Epithelial cell of proximal tubule (primary cell): ENCODE measurements at regions not wholly inside any gene's neighbourhood (a gene's known extent, or its start where the extent isn't known, plus 50 kb on each side); places are given as distances from the start of the nearest gene placed in this dataset.

Experiments used
- DNase-seq: peaks from one replicate; pipeline ENCODE4 v3.0.0-alpha.2; 2011; ENCODE audit warnings: low read depth
- H3K4me3 ChIP-seq: 2 replicates; pipeline ENCODE4 v1.5.1; 2011; ENCODE audit warnings: low read depth, mild to moderate bottlenecking, low read length
- TF ChIP-seq, protein P1 (sequence below): conservative IDR thresholded peaks from 2 replicates; pipeline ENCODE4 v1.5.1; 2012; ENCODE audit warnings: low read depth, mild to moderate bottlenecking, low read length

GRCh38 chr11:128057786-128058395 lies 529.5 kb downstream of the ETS1 start:
- TF ChIP-seq, protein P1, sequence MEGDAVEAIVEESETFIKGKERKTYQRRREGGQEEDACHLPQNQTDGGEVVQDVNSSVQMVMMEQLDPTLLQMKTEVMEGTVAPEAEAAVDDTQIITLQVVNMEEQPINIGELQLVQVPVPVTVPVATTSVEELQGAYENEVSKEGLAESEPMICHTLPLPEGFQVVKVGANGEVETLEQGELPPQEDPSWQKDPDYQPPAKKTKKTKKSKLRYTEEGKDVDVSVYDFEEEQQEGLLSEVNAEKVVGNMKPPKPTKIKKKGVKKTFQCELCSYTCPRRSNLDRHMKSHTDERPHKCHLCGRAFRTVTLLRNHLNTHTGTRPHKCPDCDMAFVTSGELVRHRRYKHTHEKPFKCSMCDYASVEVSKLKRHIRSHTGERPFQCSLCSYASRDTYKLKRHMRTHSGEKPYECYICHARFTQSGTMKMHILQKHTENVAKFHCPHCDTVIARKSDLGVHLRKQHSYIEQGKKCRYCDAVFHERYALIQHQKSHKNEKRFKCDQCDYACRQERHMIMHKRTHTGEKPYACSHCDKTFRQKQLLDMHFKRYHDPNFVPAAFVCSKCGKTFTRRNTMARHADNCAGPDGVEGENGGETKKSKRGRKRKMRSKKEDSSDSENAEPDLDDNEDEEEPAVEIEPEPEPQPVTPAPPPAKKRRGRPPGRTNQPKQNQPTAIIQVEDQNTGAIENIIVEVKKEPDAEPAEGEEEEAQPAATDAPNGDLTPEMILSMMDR = no peak
- H3K4me3 ChIP-seq = no peak overlapping the region
- no peak for DNase-seq

GRCh38 chr11:128055576-128056217 lies 531.7 kb downstream of the ETS1 start:
- TF ChIP-seq, protein P1 = no peak
- DNase-seq = no peak
- no peak overlapping the region for H3K4me3 ChIP-seq

DNA sequence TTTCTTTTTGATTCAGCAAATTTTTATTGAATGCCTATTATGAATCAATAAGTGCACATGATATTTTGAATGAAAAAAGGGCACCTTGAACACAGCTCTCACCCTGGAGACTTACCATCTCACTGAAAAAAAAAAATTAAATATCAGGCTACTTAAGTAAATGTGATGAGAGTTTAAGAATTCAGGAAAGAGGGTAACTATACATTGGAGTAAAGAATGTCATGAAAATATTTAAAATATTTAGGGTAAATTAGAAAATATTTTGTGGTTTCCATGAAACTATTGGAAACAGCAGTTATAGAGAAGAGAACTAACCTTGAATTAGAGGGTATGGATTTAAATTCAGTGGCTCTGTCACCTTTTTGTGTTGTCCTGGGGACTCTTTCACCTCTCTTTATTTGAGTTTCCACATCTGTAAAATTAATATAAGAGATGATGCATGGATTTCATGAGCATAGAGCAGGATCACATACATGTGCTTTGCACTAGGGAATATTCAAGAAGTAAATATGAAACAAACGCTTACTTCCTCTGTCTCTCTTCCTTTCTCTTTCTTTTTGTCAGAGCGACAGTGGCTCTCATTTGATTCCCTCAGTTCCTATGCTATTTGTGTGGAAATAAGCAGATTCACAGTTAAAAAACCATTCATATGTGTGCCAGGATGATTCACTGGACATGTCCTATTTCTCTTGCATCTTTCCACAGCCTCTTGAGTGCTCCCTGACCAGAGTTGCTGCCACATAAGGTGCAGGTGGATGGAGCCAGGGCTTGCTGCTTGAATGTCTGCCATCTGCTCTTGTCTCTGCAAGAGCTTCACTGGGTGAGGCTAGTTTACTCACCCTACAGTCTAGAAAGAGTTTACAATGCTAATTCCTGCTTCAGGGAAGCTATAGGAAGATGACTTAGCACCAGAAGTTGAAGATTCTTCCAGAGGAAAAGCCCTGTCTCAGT lies 533.1 kb downstream of the ETS1 start:
- H3K4me3 ChIP-seq = no peak overlapping the region
- no peak for DNase-seq
- TF ChIP-seq, protein P1 = no peak

GRCh38 chr11:128052912-128053641 lies 534.3 kb downstream of the ETS1 start:
- TF ChIP-seq, protein P1 = no peak
- H3K4me3 ChIP-seq = no peak overlapping the region
- no peak for DNase-seq

GRCh38 chr11:128048121-128048520 lies 539.2 kb downstream of the ETS1 start:
- no peak overlapping the region for H3K4me3 ChIP-seq
- TF ChIP-seq, protein P1 = no peak
- no peak for DNase-seq

DNA sequence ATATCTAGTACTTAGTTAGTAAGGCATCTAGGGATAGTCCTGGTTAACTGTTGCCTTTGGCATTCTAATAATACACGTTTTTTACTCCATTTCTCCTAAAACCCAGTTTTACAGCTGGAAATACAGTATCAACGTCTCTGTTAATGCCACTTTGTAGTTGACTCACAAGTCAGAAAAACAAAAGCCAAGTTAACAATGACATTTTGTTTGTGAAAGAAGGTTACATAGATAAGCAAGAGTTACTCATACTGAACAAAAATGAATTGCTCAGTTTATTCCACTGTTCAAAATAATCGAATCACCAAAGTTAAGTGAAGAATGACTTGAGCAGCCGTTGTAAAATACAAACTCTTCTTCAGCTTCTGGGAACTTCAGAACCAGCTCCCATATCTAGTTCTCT lies 540.3 kb downstream of the ETS1 start:
- DNase-seq = no peak
- no peak overlapping the region for H3K4me3 ChIP-seq
- TF ChIP-seq, protein P1 = no peak
